ENCODE measurements at regions not wholly inside any gene's neighbourhood (a gene's known extent, or its start where the extent isn't known, plus 50 kb on each side); places are given as distances from the start of the nearest gene placed in this dataset.
A peak's percentile ranks its signal among the peaks of the same experiment; 100 is the strongest.

GRCh38 chr12:65517656-65518210 is 239.2 kb downstream of the MSRB3 start:
- DNase-seq (ENCODE audit: low spot score) (no peak), ATAC-seq (ENCODE audit: low read depth) (no peak)
- no peak for TF ChIP-seq CTCF (IDR thresholded peaks at IDR 0.05; ENCODE audit: poor library complexity, severe bottlenecking)
- Histone ChIP-seq H3K9me3 (ENCODE audit: severe bottlenecking) (no peaks in the 10 kb centered on the region), H3K36me3 (ENCODE audit: low read depth) (no peaks in the 10 kb centered on the region), H3K27me3 (ENCODE audit: insufficient read depth, poor library complexity, severe bottlenecking) (no peaks in the 10 kb centered on the region), H3K27ac (ENCODE audit: poor library complexity, severe bottlenecking) (no peak overlapping the region), H3K4me3 (ENCODE audit: severe bottlenecking) (no peak overlapping the region), H3K4me1 (ENCODE audit: insufficient read depth, poor library complexity, severe bottlenecking) (no peaks in the 10 kb centered on the region)

GRCh38 chr12:65518771-65519170 is 240.3 kb downstream of the MSRB3 start:
- no peaks in the 10 kb centered on the region for H3K36me3 ChIP-seq (ENCODE audit: low read depth)
- H3K4me1 ChIP-seq (ENCODE audit: insufficient read depth, poor library complexity, severe bottlenecking): no peaks in the 10 kb centered on the region
- ATAC-seq (ENCODE audit: low read depth) (no peak), DNase-seq (ENCODE audit: low spot score) (no peak)
- no peaks in the 10 kb centered on the region for H3K9me3 ChIP-seq (ENCODE audit: severe bottlenecking)
- no peak for TF ChIP-seq CTCF (IDR thresholded peaks at IDR 0.05; ENCODE audit: poor library complexity, severe bottlenecking)
- no peaks in the 10 kb centered on the region for H3K27me3 ChIP-seq (ENCODE audit: insufficient read depth, poor library complexity, severe bottlenecking)
- H3K27ac ChIP-seq (ENCODE audit: poor library complexity, severe bottlenecking): no peak overlapping the region
- H3K4me3 ChIP-seq (ENCODE audit: severe bottlenecking): no peak overlapping the region

GRCh38 chr12:65520658-65521057 is 242.2 kb downstream of the MSRB3 start:
- Histone ChIP-seq H3K4me3 (ENCODE audit: severe bottlenecking) (no peak overlapping the region), H3K4me1 (ENCODE audit: insufficient read depth, poor library complexity, severe bottlenecking) (peaks cover 2% of the 10 kb centered on the region), H3K27me3 (ENCODE audit: insufficient read depth, poor library complexity, severe bottlenecking) (no peaks in the 10 kb centered on the region), H3K9me3 (ENCODE audit: severe bottlenecking) (no peaks in the 10 kb centered on the region), H3K36me3 (ENCODE audit: low read depth) (no peaks in the 10 kb centered on the region), H3K27ac (ENCODE audit: poor library complexity, severe bottlenecking) (no peak overlapping the region)
- TF ChIP-seq CTCF (IDR thresholded peaks at IDR 0.05; ENCODE audit: poor library complexity, severe bottlenecking): no peak
- no peak for DNase-seq (ENCODE audit: low spot score)
- no peak for ATAC-seq (ENCODE audit: low read depth)

GRCh38 chr12:65522956-65523860 is 244.7 kb downstream of the MSRB3 start:
- DNase-seq (ENCODE audit: low spot score) (no peak), ATAC-seq (ENCODE audit: low read depth) (no peak)
- no peaks in the 10 kb centered on the region for H3K9me3 ChIP-seq (ENCODE audit: severe bottlenecking)
- no peak for TF ChIP-seq CTCF (IDR thresholded peaks at IDR 0.05; ENCODE audit: poor library complexity, severe bottlenecking)
- H3K36me3 ChIP-seq (ENCODE audit: low read depth): no peaks in the 10 kb centered on the region
- H3K4me3 ChIP-seq (ENCODE audit: severe bottlenecking): no peak overlapping the region
- peak overlapping the region; percentile 79 for H3K27ac ChIP-seq (ENCODE audit: poor library complexity, severe bottlenecking)
- H3K27me3 ChIP-seq (ENCODE audit: insufficient read depth, poor library complexity, severe bottlenecking): no peaks in the 10 kb centered on the region
- peaks cover 12% of the 10 kb centered on the region for H3K4me1 ChIP-seq (ENCODE audit: insufficient read depth, poor library complexity, severe bottlenecking)

GRCh38 chr12:65524666-65525065 is 246.2 kb downstream of the MSRB3 start:
- DNase-seq (ENCODE audit: low spot score) (no peak), ATAC-seq (ENCODE audit: low read depth) (no peak)
- TF ChIP-seq CTCF (IDR thresholded peaks at IDR 0.05; ENCODE audit: poor library complexity, severe bottlenecking): no peak
- Histone ChIP-seq H3K36me3 (ENCODE audit: low read depth) (no peaks in the 10 kb centered on the region), H3K27ac (ENCODE audit: poor library complexity, severe bottlenecking) (peak overlapping the region; percentile 79), H3K9me3 (ENCODE audit: severe bottlenecking) (no peaks in the 10 kb centered on the region), H3K4me3 (ENCODE audit: severe bottlenecking) (no peak overlapping the region), H3K27me3 (ENCODE audit: insufficient read depth, poor library complexity, severe bottlenecking) (no peaks in the 10 kb centered on the region), H3K4me1 (ENCODE audit: insufficient read depth, poor library complexity, severe bottlenecking) (peaks cover 12% of the 10 kb centered on the region)

Measured in RWPE2 (cell line).